HG03469 (cell line): ENCODE measurements at regions not wholly inside any gene's neighbourhood (a gene's known extent, or its start where the extent isn't known, plus 50 kb on each side); places are given as distances from the start of the nearest gene placed in this dataset.

Experiments
- ATAC-seq: cut with Tn5 transposase; IDR thresholded peaks from one replicate; pipeline ENCODE4 v1.9.1; 2021; ENCODE audit warnings: mild to moderate bottlenecking, moderate library complexity, moderate number of reproducible peaks; ENCODE audit not compliant: unreplicated experiment

DNA sequence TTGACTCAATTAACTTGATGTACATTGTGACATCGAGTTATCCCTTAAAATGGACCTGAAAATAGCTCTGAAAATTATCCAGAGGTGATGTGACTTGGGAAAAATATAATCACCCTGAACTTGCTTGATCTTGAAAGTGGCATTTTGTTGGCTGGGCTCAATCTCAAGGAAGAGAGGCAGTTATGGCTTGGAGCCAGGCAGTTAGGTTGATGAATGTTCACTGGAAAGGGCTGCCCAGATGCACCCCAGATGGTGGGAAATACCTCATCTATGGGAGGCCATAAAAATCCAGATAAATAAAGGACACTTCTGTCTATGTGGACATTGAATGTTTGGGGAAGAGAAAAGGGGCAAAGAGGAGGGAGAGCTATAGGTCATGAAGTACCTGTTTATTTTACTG, 55.7 kb upstream of the OR5AN1 start:
- no peak for ATAC-seq

DNA sequence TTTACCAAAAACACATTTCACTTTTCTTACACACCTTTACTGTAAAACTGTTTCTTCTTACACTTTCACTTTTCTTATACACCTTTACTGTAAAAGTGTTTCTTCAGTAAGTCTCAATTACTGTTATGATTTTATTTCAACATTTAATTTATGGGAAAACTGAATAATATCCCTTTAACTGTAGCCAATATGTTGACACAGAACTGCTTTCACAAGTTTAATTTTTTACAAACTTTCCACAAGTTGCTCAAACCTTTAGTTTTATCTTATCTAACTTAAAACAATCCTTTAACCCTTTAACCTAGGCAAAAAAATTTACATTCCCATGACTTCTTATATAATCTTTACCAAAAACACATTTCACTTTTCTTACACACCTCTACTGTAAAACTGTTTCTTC, 63.3 kb upstream of the OR5AN1 start:
- no peak for ATAC-seq

DNA sequence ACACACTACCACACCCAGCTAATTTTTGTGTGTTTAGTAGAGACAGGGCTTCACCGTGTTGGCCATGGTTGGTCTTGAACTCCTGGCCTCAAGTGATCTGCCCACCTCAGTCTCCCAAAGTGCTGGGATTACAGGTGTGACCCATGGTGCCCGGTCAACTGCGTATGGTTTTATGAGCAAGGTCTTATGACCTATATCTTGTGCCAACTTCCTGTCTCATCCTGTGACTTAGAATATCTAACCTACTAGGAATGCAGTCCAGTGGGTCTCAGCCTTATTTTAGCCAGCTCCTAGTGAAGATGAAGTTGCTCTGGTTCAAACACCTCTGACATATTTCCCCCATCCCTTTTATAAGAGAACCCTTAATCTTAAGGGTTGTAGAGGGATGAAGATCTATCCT, 66.1 kb upstream of the OR5AN1 start:
- ATAC-seq = no peak

DNA sequence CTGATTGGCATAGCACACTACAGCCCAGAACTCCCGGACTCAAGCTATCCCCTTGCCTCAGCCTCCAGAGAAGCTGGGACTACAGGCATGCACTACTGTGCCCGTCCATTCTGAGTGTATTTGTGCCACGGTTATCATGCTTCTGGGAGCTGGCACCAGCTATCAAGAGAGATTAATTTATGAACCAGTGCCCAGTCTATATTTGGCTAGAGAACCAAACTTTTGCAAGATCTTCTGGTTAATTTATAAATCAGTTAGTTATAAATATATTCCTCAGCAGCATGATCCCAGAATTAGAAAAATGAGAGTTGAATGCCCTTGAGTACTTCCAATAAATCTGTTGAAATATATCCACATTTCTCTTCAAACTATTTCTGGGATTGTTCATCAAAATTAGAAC, 67.5 kb upstream of the OR5AN1 start:
- ATAC-seq = no peak

DNA sequence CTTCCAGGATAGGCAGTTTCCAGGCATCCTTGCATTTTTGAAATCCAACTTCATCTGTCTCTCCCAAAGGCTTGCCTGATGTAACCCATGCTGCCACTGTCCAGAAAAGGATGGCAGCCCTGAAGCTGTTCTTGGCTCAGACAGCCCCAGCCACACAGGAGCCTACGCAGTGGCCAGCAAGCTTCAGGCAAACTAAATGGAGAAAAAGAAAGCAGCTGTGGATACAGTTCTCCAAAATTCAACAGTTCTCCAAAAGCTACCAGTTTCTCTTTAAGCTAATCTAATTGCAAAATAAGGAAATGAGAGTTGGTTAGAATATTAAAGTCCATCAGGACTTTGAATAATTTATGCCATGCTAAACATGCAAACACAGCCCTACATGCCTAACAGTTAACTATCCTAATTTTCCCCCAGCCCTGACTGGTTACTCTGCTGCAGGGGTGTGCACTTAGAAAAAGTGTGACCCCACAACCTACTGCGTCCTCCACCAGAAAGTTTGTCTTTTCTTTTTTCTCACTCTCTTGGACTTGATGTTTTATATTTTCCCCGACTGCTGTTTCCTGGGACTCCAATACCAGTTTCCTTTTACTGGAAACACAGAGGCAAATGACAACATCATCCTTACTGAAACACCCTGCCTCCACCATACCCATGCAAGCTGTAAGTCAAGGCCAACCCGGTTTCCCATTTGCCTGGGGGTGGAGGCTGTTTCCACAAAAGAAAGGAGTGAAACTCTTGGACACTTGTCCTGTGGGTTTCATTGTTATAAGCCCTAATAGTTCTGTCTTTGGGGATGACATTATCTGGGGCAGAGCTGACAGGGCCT, 69.1 kb upstream of the OR5AN1 start:
- ATAC-seq = no peak

DNA sequence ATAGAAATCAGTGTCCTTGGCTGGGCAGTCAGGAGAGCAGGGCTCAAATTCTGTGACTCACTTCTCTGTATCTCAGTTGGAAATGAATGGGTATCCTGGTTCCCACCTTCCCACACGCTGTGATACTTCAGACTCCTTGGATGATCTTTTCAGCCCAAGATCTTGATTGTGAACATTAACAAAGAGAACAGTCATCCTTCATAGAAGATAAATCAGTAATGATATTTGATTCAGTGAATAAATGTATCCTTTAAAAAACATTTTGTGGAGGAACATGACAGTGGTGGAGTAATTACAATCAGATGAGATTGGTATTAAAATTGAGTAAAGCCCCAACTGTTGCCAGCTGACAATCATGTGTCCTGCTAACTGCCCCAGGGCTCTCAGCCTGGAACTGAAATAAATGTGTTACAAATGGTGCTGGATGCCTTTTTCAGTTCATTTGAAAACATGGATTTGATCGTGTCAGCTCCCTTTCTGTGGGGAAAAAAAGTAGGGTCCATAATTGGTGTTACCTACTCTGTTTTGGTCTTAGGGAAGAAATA, 72.9 kb upstream of the OR5AN1 start:
- no peak for ATAC-seq

DNA sequence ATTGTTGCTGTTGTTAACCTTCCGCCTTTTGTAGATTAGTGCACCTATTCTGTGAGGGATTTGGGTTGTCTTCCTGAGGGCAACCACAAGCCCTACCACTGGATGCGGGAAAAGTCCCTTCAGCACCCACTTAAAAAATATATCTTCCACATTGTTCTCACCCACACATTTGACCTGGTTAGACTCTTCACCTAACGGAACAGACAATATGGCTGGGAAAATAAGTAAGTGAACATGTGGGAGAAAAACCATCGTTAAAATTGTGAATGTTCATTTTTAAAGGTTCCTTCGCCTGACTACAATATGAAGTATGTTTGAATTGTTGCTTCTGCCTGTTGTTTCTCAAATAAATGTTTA, 72.0 kb upstream of the MPEG1 start:
- no peak for ATAC-seq

DNA sequence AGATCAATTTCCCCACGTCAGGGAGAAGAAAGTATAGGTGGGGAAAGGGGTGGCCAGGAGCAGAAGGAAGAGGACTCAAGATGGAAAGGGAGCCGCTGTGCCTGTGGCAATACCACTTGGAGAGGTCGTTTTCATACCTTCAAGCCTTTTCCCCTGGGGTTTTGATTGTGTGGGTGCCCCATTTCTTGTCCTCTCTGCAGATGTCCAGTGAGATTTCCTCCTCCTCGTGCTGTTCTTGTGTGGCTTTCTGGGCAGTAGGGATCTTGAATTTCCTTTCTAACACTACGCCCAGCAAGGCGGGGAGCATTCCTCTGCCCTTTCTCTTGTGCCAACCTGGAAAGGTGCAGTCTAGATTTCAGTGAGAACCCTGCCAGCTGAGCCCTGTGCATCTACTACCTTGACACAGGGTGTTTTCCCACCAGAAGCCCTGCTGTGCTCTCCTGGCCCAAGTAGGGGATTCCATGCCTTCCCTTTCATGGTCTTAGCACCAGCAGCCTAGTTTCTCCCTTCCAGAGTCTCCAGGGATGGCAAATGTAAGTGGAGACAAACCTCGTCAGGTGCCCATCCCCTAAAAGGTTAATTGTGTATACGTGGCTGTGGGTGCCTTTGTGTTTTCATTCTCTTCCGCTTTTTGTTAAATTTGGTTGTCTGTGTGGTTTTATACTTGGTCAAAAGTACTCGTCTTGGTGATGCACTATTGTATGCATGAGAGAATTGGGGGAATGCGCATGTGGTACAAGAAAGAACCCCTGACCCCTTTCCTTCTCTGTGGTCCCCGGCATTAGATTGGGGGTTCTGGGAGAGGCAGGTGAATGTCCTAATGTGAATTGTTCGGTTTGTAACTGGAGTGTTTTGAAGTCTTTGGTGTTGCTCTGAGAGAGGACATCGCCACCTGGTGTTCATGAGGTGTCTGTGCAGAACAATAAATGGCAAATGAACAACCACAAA, 71.4 kb upstream of the MPEG1 start:
- peak; percentile 51 for ATAC-seq

DNA sequence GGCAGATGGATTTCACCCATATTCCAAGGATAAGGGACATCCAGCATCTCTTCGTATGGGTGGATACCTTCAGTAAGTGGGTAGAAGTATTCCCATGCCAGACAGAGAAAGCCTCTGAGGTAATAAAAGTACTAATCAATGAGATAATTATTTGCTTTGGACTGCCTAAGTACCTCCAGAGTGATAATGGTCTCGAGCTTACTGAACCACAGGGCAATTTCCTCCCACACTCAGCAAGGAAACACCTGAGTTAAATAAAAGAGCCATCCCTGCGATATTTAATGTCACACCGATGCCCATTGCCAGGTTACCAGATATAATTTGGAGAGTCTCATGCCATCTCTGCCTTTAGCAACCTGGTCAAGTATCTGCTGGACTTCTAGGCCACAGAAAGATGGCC, 70.6 kb upstream of the MPEG1 start:
- no peak for ATAC-seq

DNA sequence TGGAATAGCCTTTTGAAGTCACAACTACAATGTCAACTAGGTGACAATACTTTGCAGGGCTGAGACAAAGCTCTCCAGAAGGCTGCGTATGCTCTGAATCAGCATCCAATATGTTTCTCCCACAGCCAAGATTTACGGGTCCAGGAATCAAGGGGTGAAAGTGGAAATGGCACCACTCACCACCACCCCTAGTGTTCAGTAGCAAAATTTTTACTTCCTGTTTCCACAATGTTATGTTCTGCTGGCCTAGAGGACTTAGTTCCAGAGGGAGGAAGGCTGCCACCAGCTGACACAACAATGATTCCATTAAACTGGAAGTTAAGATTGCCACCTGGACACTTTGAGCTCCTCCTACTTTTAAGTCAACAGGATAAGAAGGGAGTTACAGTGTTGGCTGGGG, 68.5 kb upstream of the MPEG1 start:
- ATAC-seq = no peak

DNA sequence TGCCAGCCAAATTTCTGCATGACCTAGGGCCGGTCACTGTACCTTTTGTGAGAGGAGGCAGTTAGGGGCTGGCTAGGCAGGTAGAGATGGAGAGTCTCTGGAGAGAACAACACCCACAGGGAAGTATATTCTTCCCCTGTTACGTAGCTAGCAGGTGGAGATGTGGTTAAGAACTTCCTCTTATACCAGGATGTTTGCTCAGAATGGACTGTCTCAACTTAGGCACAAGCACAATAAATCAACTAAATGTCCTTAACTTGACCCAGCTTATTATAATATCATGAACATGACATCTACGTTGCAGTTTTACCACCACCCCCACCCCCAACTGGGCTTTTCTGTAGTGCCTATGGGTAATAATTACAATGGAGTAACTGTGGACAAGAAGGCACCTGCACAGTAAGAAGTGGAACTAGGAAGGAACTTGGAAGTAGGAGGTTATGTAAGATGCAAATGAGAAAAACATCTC, 60.7 kb upstream of the MPEG1 start:
- peak; percentile 91 for ATAC-seq

DNA sequence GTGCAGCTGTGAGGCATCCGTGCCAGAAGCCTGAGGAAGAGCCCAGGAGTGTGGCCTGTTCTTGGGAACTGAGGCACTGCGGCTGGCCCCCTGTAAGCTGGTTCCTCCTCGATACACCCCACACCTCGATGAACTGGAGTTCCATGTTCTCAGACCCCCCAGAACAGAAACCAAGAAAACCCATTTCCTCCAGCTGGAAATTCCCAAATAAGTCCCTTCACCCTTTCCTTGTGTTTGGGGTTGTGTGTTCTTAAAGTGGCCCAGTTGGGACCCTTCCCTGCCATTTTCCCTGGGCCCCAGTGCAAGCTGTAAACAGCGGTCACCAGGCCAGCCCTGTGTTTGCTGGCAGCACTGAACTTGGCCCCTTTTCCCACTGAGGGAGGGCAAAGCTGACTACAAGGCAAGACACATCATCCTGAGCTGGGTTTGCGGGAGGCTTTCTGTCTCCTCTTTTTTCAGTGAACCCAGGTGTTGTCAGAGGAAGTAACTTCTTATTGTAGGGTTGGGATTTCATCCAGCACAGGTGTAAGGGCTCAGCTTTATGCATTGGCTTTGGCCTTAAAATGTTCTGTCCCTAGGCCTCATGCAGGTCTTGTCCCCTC, 60.1 kb upstream of the MPEG1 start:
- ATAC-seq = no peak

DNA sequence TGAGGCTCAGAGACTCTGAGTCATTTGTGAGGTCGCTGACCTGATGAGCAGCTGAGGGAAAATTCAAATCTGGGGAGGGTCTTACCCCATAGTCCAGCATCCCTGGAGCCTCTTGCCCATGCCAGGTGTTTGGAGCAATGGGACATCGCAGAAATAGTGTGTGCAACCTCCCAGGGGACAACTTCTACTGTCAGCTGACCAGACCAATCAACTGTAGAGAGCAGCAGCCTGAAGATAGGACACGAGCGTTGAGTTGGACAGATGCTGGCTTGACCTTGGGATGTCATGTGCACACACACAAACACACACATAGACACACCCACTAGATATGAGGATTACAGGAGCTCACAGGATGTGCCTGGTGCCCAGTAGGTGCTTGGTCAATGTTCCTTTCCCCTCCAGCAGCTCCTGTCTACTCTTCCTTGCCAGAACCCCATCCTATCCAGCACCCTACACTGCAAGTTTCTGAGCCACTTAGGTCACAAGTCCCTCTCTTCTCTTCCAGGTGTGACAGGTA, 59.1 kb upstream of the MPEG1 start:
- no peak for ATAC-seq

DNA sequence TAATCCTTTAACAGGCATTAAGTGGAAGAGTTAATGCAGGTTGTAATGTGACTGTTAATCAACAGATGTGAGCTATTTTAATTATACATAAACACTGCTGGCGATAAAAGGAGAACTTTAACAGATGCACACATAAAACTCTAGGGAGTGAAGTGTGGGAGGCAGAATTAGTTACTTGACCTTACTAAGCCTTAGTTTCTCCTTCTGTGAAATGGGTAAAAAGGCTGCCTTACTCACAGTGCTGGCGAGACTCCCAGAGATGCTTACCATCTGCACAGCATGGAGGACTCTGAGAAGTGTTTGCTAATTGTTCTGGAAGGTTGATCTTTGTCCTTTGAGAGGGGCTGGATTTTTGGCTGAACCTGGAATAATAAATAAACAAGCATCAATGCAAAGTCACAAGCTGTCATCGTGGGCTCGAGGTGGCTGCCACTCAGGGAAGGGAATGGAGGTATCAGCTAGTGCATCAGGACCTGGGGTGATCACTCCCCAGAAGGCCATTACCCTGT, 58.6 kb upstream of the MPEG1 start:
- no peak for ATAC-seq

DNA sequence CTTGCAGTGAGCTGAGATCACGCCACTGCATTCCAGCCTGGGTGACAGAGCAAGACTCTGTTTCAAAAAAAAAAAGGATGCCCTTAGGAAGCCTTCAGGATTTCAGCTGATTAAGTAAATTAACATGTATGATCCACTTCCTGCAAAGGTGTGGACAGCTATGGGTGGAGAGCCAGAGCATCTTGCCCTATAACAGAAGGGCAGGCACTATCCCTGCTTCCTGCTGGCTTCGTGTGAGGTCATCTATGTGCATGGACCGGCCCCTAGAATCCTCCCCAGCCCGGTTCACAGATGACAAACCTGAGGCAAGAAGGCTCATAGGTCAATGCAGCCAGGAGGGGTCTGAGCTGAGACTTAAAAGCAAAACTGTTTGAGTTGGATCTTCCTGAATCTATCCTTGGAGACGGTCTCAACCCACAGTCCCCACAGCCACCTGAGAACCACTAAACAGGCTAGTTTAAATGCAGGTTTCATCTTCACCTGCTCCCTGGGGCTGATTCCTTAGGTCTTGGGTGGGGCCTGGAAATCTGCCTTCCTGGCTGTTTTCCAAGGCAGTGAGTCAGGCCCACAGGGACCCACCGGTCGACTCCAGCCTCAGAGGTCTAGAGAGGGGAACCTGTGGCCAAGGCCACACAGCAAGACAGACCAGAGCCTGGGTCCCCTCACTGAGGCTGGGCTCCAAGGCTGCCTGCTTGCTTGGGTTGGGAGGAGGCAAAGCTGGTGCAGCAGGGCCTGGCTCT, 55.2 kb upstream of the MPEG1 start:
- ATAC-seq = no peak

DNA sequence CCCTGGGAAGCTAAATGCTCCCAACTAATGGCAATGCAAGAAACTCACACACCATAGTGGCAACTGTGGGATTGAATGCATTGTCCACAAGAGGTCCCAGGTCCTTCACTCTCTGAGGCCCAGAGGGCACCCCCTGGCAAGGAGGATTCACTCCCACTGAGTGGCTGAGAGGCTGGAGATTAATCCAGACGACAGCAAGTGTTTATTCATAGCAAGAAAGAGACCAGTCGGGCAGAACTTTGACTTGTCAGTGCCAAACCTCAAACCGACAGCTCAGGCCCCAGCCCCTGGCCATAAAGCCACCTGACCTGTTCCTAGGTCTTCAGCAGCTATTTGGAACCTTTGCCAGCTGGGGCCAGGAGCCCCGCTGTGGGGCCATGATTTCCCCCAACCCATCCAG, 54.5 kb upstream of the MPEG1 start:
- peak; percentile 83 for ATAC-seq

DNA sequence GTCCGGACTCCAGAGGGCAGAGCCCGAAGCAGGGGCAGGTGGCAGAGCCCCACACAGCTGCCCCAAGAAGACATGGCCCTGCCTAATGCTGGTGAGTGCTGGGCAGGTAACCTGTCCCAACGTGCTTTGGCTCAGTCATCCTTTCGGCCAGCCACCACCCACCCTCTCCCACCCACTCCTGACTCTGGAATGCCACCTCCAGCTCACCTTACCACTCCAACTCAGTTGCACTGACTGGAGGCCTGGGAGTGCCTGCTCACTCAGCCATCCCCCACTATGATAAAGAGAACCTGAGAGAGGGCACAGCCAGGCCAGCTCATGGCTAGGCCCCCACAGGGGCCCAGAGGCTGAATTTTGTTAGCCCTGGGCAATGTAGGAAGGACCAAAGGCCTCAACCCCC, 53.8 kb upstream of the MPEG1 start:
- no peak for ATAC-seq

DNA sequence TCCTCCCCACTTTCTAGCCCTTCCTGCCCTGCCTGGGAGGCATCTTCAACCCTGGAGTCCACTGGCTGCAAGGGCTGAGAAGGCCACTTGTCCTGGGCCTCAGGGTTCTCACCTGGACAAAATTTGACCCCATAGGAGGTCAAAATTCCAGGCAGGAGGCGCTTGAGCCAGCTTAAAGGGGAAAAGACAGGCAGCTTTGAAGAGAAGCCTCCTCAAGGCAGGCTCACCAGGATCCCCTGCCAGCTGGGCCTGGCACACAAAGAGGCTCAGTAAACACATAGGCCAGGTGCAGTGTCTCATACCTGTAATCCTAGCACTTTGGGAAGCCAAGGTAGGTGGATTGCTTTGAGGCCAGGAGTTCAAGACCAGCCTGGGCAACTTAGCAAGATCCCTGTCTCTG, 53.0 kb upstream of the MPEG1 start:
- ATAC-seq = no peak

DNA sequence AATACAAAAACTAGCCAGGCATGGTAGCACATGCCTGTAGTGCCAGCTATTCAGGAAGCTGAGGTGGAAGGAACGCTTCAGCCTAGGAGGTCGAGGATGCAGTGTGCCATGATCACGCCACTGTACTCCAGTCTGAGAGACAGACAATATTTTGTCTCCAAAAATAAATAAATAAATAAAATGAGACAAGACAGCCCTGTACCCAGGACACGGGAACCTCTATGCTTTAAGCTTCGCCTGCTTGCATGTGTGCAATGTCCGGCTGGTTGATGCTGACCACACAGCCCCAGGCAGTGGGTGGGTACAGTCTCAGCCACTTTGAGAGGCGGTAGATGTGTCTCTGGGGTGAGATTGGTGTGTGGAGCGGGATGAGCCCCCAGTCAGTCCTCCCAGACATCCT, 52.0 kb upstream of the MPEG1 start:
- no peak for ATAC-seq

DNA sequence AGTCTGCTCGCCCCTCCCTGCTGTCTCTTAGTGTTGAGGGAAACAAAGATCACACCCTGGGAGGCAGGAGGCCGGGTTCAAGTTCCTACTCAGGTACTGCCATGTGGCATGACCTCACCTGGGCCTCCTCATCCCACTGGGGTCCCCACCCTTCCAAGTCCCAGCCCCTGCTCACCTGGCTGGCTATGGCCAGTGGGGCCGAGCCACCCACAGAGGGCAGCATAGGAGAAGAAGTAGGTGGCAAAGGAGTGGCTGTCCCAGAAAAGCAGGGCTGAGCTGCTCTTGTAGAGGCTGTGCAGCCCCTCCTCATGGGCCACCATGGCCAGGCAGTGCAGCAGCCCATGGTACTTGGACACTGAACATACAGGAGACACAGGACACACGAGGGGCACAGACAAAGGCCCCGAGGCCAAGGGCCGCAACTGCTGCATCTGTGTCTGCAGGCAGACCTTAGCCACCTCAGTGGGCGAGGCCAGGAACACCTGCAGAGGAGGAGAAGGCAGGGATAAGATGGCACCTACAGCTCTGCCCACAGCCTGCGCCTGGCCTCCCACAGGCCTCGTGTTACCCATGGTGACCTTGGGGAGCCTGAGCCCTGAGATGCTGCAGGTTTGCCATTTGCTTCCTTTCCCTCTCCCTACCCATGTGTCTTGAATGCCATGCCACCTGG, 50.6 kb upstream of the MPEG1 start:
- ATAC-seq = no peak
